HG02642 (cell line): ENCODE measurements at regions not wholly inside any gene's neighbourhood (a gene's known extent, or its start where the extent isn't known, plus 50 kb on each side); places are given as distances from the start of the nearest gene placed in this dataset.

ENCODE experiments used
- ATAC-seq: cut with Tn5 transposase; IDR thresholded peaks from one replicate; pipeline ENCODE4 v1.9.1; 2021; ENCODE audit warnings: mild to moderate bottlenecking; ENCODE audit not compliant: unreplicated experiment, poor library complexity

GRCh38 chr14:96617635-96618034 lies 115.5 kb downstream of the PAPOLA start:
- no peak for ATAC-seq

DNA sequence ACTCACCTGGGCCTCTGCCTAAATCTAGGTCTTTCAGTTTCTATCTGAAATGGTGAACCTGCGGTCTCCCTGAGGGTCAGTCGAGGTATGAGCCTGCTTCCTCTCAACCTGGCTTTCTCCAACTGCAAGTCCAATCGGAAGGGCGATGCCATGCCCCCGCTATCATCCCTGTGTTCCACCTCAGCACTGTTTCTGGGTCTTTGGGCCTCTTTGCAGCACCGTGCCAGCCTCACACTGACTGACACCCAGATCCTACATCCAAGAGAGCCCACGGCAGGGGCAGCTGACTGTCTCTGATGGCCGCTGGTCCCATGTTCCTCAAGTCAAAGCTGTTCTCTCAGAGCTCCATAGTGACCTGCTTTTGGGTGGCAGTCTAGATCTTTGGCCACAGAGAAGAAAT lies 120.7 kb downstream of the PAPOLA start:
- no peak for ATAC-seq

DNA sequence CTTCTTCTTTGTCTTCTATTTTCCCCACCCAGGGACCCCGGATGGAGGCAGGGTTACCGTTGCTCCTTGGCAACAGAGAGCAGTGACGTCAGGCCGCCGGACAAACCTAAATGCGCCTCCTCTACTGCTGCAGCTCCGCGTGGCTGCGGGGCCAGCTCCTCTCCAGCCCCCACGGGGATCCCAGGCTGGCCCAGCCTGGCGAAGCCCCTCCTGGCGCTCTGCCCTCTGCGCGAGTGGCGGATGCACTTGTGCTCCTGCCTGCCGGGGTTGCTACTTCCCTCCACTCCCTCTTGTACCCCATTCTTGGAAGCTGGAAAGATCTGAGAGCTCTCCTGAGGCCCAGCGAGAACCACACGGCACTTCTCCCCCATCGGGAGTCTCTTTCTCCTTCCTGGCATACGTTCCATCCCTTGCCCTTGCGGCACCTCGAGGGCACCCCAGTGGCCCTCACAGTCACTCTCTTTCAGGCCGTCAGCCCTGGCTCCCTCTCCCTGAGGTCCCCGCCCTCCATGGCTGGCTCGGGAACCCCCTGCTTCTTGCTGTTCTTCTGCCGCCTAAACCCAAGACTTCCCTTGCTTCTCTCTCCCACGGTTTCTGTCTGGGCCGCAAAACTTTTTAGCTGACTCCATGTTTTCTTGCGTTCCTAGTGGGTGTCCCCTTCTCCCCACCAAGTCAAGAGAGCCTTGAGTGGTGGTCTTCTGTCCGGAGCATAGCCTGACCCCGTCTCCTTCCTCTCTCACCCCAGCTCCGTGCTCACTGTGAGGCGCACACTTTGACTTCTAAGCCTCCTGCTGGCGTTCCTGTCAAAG lies 121.7 kb downstream of the PAPOLA start:
- no peak for ATAC-seq

DNA sequence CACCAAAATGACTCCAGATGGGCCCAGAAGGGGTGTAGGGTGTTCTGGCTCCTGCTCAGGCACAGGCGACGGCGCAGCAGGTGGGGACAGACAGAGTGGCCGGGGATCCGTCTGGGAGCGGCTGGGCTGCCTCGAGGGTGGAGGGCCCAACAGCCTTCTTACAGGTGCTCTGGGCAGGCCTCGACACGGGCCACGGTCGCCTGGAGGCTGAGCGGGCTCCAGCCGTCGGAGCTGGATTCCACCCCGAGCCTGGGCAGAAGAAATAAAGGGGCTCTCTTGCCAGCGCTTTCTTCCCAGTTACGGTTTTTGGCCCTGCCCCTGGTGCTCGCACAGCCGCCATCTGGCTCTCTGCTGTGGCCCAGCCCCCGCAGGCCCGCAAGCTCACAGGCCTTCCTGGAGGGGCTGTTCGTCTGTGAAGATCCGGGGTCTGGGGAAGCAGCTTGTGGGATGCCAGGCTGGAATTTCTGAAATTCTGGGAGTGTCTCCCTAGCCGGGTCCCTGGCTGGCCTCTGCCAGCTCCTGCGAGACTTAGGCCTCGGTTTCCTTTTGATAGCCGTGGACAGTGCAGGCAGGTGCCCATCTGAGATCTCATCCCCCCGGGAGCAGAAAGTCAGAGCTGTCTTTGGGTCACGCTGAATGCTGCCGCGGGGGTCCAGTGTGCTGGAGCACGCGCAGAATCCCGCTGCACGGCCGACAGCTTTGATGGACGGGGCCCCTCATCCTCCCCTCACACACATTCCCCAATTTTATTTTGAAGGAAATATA lies 122.7 kb downstream of the PAPOLA start:
- no peak for ATAC-seq

GRCh38 chr14:96625426-96625985 lies 123.3 kb downstream of the PAPOLA start:
- ATAC-seq = no peak

GRCh38 chr14:96626121-96626768 lies 124.1 kb downstream of the PAPOLA start:
- no peak for ATAC-seq

DNA sequence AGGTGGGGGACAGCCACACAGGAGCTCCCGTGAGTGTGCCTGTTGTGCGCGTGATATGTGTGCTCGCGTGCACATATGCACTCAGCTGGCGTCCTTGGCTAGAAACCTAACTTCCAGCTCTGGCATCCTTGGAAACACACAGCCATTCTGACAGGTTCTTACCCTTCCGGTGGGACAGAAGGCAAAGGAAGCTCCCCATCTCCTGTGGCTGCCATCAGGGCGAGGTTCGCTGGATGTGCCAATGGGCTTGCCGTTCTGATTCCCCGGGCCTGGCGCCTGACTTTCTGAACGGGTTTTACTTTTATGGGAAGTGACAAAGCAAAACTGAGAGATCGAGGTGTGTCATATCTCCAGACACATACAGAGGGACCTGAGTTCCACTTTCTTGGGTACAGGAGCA lies 124.7 kb downstream of the PAPOLA start:
- no peak for ATAC-seq

DNA sequence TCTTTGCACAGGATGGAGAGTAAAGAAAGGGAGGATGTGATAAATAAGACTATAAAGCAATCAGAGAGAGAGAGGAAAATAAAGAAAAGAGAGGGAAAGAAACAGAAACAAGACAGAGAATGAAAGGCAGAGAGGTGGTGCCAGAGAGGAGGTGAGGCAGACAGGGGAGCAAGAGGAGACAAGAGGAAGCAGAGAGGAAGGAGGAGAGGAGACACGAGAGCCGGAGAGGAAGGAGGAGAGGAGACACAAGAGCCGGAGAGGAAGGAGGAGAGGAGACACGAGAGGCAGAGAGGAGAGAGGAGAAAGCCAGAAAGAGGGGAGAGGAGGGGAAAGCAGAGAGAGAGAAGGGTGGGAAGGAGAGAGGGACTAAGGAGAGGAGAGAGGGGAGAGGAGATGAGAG lies 125.2 kb downstream of the PAPOLA start:
- no peak for ATAC-seq

DNA sequence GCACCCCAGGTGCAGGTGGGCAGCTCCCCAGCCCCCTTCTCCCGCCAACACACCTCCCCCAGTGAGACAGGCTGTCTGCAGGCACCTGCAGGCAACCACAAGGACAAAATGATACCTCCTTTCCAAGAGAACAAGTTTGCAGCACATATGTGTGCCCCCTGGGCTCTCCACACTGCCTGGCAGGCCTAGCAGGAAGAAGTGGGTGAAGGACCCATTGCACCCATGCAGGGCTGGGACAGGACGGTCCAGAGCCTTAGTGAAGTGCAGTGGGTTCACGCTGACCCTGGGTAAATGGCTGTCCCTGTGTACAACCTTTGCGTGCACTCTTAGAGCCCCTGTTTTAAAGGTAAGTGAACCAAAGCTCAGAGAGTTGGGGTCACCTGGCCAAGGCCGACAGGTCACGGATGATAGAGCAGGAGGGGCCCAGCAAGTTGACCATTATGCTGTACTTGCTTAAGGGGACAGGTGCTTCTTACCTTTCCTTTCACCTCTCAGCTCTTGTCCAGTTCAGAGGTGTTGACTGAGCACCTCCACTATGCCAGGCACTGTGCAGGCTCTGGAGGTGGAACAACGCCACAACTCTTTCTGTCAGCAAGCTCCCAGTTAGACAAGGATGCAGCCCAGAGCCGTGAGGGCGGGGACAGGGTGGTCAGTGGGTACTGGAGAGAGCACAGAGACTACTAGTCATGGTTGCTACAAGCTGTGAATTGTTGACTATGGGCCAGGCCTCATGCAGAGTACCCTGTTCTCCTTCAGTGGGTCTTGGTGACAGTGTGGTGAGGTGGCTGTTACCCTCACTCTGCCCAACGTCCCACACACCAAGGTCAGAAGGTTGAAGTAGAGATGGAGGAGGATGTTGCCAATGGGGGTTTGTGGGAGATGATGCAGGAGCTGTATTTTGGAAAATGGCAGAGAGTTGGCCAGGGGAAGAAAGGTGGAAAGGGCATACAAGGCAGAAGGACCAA lies 125.9 kb downstream of the PAPOLA start:
- ATAC-seq = no peak

- ATAC-seq = no peak
Observed at GRCh38 chr14:96629082-96629481, 126.9 kb downstream of the PAPOLA start.

DNA sequence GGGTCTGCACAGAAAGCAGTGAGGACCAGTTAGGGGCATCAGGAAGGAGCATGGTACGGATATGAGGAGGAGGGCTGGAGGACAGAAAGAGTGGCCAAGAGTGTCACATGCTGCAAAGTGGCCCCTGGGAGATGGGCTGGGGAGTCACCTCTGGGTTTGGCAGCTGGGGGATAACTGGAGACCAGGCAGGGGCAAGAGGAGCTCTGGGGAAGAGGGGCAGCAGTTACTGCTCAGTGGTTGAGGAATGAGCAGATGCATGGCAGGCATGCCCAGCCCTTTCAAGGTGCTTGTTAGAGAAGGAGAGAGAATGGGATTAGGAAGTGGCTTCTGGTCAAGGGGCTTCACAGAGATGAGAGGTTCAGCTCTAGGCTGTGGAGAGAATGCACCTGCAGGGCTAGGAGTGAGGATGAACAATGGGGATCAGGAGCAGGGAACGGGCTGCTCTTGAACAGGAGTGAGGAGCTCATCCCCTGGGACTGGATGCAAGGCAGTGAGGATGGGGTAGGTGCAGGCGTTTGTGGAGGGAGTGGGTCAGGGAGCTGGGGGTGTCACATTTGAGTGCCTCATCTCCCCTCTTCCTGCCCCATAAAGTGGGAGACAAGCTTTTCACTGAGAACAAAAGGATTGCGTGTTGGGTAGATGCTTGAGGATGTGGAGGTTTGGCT lies 127.5 kb downstream of the PAPOLA start:
- no peak for ATAC-seq

DNA sequence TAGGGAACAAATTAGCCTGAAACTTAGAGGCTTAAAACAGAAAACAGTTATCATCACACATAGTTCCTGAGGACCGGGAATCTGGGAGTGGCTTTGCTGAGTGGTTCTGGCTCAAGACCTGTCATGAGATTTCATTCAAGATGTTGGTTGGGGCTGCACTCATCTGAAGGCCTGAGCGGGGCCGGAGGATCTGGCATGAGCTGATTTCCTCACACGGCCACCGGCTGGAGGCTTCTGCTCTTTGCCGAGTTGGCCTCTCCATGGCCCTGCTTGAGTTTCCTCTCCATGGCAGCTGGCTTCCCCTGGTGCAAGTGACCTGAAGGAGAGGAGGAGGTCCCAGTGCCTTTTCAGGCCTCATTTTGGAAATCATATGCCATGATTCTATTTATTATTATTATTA lies 128.1 kb downstream of the PAPOLA start:
- ATAC-seq = no peak

DNA sequence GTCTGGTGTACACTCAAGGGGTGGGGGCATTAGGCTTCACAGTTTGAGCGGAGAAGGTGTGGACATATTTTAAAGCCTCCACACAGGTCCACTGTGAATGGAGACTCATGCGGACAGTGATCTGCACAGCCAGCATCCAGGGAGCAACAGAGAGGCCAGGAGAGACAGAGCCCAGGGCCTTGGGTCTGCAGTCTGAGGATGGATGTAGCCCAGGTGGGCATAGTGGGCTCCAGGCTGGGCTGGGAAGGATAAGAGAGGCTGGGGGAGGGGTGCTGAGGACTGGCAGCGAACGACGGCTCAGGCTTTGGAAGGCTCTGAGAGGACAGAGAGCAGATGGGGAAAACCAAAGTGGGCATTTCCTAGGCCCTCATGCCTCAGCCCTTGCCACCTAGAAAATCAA lies 128.8 kb downstream of the PAPOLA start:
- ATAC-seq = no peak

DNA sequence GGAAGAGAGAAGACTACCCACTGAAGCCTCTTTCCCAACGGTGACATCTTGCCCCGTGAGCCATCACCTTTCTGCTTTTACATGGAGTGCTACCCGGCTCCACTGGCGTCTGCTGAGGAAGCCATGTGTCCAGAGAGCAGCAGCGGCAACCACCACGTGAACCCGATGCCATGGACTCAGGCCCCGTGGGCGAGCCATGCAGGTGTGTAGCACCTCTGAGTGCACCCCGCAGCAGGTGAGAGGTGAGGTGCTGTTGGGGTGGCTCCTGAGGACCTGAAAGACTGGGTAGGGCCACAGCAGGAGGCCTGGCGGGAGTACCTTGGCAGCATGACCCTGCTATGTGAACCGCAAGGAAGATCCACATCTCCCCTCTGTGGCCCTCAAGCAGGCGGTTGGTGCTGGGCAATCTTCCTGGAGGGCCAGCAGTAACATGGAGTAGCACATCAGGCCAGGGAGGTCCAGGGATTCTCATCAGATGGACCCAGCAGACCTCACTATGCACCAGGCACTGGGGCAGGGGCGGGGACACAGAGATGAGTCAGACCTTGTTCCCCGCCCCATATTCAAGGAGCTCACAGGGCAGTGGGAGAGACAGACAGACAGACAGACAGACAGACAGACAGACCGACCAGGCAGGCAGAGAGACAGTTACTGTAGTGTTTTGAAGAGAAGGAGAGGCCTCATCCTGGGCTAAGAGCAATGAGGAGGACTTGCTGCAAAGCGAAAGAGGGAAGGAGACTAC lies 129.6 kb downstream of the PAPOLA start:
- no peak for ATAC-seq

GRCh38 chr14:96632363-96632758 lies 130.2 kb downstream of the PAPOLA start:
- no peak for ATAC-seq

DNA sequence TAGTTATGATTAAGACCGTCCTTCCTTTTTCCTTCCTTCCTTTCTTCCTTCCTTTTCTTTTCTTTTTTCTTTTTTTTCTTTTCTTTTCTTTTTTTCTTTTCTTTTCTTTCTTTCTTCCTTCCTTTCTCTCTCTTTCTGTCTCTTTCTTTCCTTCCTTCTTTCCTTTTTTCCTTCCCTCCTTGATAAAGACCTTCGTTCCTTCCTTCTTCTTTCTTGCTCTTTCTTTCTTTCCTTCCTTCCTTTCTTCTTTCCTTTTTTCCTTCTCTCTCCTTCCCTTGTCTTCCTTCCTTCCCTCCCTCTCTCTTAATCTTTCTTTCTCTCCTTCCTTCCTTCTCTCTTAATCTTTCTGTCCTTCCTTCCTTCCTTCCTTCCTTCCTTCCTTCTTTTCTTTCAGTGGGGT lies 130.9 kb downstream of the PAPOLA start:
- ATAC-seq = no peak

DNA sequence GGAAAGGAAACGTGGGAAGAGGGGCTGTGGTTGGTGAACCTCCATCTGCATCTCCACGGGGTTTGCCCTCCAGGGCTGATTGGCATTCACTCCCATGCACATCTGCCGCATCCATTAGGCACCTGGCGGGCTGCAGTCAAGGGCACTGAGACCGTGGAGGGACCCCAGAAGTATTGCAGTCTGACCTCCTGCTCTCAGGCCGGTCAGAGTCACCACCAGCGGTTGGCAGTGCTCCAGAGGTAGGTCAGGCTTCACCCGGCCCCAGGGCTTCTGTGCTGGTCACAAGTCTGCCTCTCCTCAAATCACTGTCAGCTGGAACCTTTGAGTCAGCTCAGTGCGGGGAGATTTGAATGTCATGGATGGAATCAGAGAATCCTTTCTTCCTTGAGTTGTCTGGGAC lies 132.3 kb downstream of the PAPOLA start:
- no peak for ATAC-seq

DNA sequence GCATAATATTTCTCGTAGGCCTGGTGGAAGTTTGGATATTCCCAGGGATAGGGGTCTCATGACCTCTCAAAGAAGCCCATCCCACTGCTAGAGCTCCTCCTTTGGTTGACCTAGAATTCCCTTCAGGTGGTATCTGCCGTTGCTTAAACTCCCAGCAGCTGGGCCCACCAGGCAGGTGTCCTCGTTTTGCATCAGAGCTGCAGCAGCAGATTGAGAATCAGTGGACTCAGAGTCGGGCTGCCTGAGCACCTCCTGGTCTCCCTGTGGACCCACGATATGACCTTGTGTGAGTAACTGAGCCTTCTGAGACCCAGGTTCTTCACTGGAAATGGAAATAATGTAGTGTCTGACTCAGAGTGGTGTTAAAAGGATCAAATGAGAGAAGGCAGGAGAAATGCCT lies 132.7 kb downstream of the PAPOLA start:
- no peak for ATAC-seq

GRCh38 chr14:96635850-96636249 lies 133.7 kb downstream of the PAPOLA start:
- ATAC-seq = no peak
